AG08395 (cell line): ENCODE measurements at regions not wholly inside any gene's neighbourhood (a gene's known extent, or its start where the extent isn't known, plus 50 kb on each side); places are given as distances from the start of the nearest gene placed in this dataset.
"Not testable (repeated sequence)": the region's sequence is repeated elsewhere in the genome, so short reads cannot be mapped to it uniquely, and the experiment has no call there.

ENCODE experiments used
- DNase-seq: peaks from one replicate; pipeline ENCODE4 v3.0.0; 2012; ENCODE audit warnings: mixed read lengths, low spot score

GRCh38 chr4:22630161-22630975, 62.4 kb upstream of the GBA3 start:
- DNase-seq: not testable (repeated sequence)

- DNase-seq: not testable (repeated sequence)
These were observed 61.6 kb upstream of the GBA3 start for GRCh38 chr4:22631167-22631566.

GRCh38 chr4:22634541-22635181, 58.1 kb upstream of the GBA3 start:
- no peak for DNase-seq

GRCh38 chr4:22635182-22635549, 57.6 kb upstream of the GBA3 start:
- not testable (repeated sequence) for DNase-seq

- DNase-seq: no peak
These were observed 57.0 kb upstream of the GBA3 start for GRCh38 chr4:22635692-22636091.

- no peak for DNase-seq
These were observed 55.4 kb upstream of the GBA3 start for GRCh38 chr4:22637306-22637705.
